ENCODE measurements at regions not wholly inside any gene's neighbourhood (a gene's known extent, or its start where the extent isn't known, plus 50 kb on each side); places are given as distances from the start of the nearest gene placed in this dataset.

DNA sequence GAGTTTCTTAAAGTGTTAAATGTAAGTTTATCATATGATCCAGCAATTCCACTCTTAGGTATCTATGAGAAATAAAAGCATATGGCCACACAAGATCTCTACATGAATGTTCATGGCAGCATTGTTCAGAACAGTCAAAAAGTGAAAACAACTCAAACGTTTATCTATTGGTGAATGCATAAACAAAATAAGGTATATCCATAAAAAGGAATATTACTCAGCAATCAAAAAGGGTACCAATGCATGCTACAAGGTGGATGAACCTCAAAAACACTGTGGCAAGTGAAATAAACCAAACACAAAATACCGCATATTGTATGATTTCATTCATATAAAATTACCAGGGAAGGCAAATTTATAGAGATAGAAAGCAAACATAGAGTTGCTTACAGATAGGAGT, 337.6 kb downstream of the PIK3C3 start:
- TF ChIP-seq CTCF (conservative IDR thresholded peaks at IDR 0.05) (no peak), EZH2 (IDR thresholded peaks at IDR 0.05; ENCODE audit: low read depth) (no peak)
